AG08395 (cell line): ENCODE measurements at regions not wholly inside any gene's neighbourhood (a gene's known extent, or its start where the extent isn't known, plus 50 kb on each side); places are given as distances from the start of the nearest gene placed in this dataset.

Experiments
- DNase-seq: peaks from one replicate; pipeline ENCODE4 v3.0.0; 2012; ENCODE audit warnings: mixed read lengths, low spot score

- no peak for DNase-seq
Observed at GRCh38 chr15:94607176-94607654, 375.9 kb downstream of the MCTP2 start.

GRCh38 chr15:94610069-94610468 is 378.7 kb downstream of the MCTP2 start:
- DNase-seq: no peak

- DNase-seq: no peak
Observed at GRCh38 chr15:94610485-94610884, 379.1 kb downstream of the MCTP2 start.

GRCh38 chr15:94611656-94612055 is 380.3 kb downstream of the MCTP2 start:
- DNase-seq: no peak

- DNase-seq: no peak
Observed at GRCh38 chr15:94615688-94616087, 384.3 kb downstream of the MCTP2 start.

- DNase-seq: no peak
Observed at GRCh38 chr15:94620632-94621031, 389.3 kb downstream of the MCTP2 start.

GRCh38 chr15:94621736-94622135 is 390.4 kb downstream of the MCTP2 start:
- DNase-seq: no peak

- DNase-seq: no peak
Observed at GRCh38 chr15:94626949-94627348, 395.6 kb downstream of the MCTP2 start.

- no peak for DNase-seq
Observed at GRCh38 chr15:94631608-94632007, 400.2 kb downstream of the MCTP2 start.

- no peak for DNase-seq
Observed at GRCh38 chr15:94638183-94638582, 406.8 kb downstream of the MCTP2 start.

- no peak for DNase-seq
Observed at GRCh38 chr15:94639701-94640100, 408.3 kb downstream of the MCTP2 start.

GRCh38 chr15:94644433-94644832 is 413.1 kb downstream of the MCTP2 start:
- DNase-seq: no peak

- DNase-seq: no peak
Observed at GRCh38 chr15:94653071-94653470, 421.7 kb downstream of the MCTP2 start.

GRCh38 chr15:94655249-94655880 is 424.0 kb downstream of the MCTP2 start:
- no peak for DNase-seq

GRCh38 chr15:94665676-94666441 is 434.5 kb downstream of the MCTP2 start:
- no peak for DNase-seq

- DNase-seq: no peak
Observed at GRCh38 chr15:94666553-94666952, 435.2 kb downstream of the MCTP2 start.

- DNase-seq: no peak
Observed at GRCh38 chr15:94667109-94667508, 435.7 kb downstream of the MCTP2 start.

- DNase-seq: peak; percentile 52
Observed at GRCh38 chr15:94670438-94671034, 439.2 kb downstream of the MCTP2 start.

- DNase-seq: no peak
Observed at GRCh38 chr15:94671858-94672532, 440.6 kb downstream of the MCTP2 start.

GRCh38 chr15:94673801-94674200 is 442.4 kb downstream of the MCTP2 start:
- no peak for DNase-seq

- no peak for DNase-seq
Observed at GRCh38 chr15:94674296-94674695, 442.9 kb downstream of the MCTP2 start.

GRCh38 chr15:94677202-94677790 is 445.9 kb downstream of the MCTP2 start:
- no peak for DNase-seq
